ENCODE measurements at regions not wholly inside any gene's neighbourhood (a gene's known extent, or its start where the extent isn't known, plus 50 kb on each side); places are given as distances from the start of the nearest gene placed in this dataset.

GRCh38 chr18:61950371-61950770 is 57.6 kb upstream of the RNF152 start:
- intact Hi-C loops (cut with DNase I): no loop called here
- DNase-seq: no peak

GRCh38 chr18:61949946-61950345 is 57.1 kb upstream of the RNF152 start:
- DNase-seq: no peak
- intact Hi-C loops (cut with DNase I): no loop called here

GRCh38 chr18:61948846-61949438 is 56.1 kb upstream of the RNF152 start:
- intact Hi-C loops (cut with DNase I): no loop called here
- no peak for DNase-seq

GRCh38 chr18:61948281-61948741 is 55.5 kb upstream of the RNF152 start:
- intact Hi-C loops (cut with DNase I): no loop called here

GRCh38 chr18:61946449-61946848 is 53.6 kb upstream of the RNF152 start:
- DNase-seq: no peak
- intact Hi-C loops (cut with DNase I): no loop called here

More at GRCh38 chr18:61948281-61948741, 55.5 kb upstream of the RNF152 start:
- DNase-seq: no peak

- intact Hi-C loops (cut with DNase I): no loop called here
Measured at GRCh38 chr18:61943175-61943964, 50.6 kb upstream of the RNF152 start.

More at GRCh38 chr18:61943175-61943964, 50.6 kb upstream of the RNF152 start:
- no peak for DNase-seq
